Astrocyte (in vitro differentiated cells and primary cell): ENCODE measurements at regions not wholly inside any gene's neighbourhood (a gene's known extent, or its start where the extent isn't known, plus 50 kb on each side); places are given as distances from the start of the nearest gene placed in this dataset.
"Not testable (repeated sequence)": the region's sequence is repeated elsewhere in the genome, so short reads cannot be mapped to it uniquely, and the experiment has no call there.

Experiments
- DNase-seq: peaks from one replicate; pipeline ENCODE4 v3.0.0-alpha.2; 2010; ENCODE audit warnings: low read depth
- FAIRE-seq: peaks from 2 replicates; lab custom pipeline; 2011; peaks lifted over from hg19 to GRCh38; lab: Jason Lieb, UNC
- H2AFZ ChIP-seq: 2 replicates; pipeline ENCODE4 v1.6.0; 2012; ENCODE audit warnings: low read depth, low read length, inconsistent platforms
- H3K27ac ChIP-seq: 2 replicates; pipeline ENCODE4 v1.5.1; 2011; ENCODE audit warnings: low read depth, low read length, inconsistent platforms
- H3K27me3 ChIP-seq: 2 replicates; pipeline ENCODE4 v1.6.0; 2011; ENCODE audit warnings: low read length, inconsistent platforms; ENCODE audit not compliant: insufficient read depth
- H3K36me3 ChIP-seq: 2 replicates; pipeline ENCODE4 v1.5.1; 2011; ENCODE audit warnings: low read length, inconsistent platforms; ENCODE audit not compliant: insufficient read depth
- H3K4me1 ChIP-seq: 2 replicates; pipeline ENCODE4 v1.5.1; 2011; ENCODE audit warnings: low read length, inconsistent platforms; ENCODE audit not compliant: insufficient read depth
- H3K4me2 ChIP-seq: 2 replicates; pipeline ENCODE4 v1.6.0; 2012; ENCODE audit warnings: low read length, inconsistent platforms
- H3K4me3 ChIP-seq: 2 replicates; pipeline ENCODE4 v1.5.1; 2011; ENCODE audit warnings: low read depth, mild to moderate bottlenecking, low read length, inconsistent platforms; ENCODE audit not compliant: insufficient read depth
- H3K79me2 ChIP-seq: 2 replicates; pipeline ENCODE4 v1.6.0; 2012; ENCODE audit warnings: mild to moderate bottlenecking, low read length, inconsistent platforms; ENCODE audit not compliant: insufficient read depth
- H3K9ac ChIP-seq: 2 replicates; pipeline ENCODE4 v1.6.0; 2012; ENCODE audit warnings: mild to moderate bottlenecking, low read length, inconsistent platforms
- H3K9me3 ChIP-seq: 2 replicates; pipeline ENCODE4 v1.5.1; 2012; ENCODE audit warnings: low read depth, mild to moderate bottlenecking, low read length, inconsistent platforms; ENCODE audit not compliant: insufficient read depth
- H4K20me1 ChIP-seq: 2 replicates; pipeline ENCODE4 v1.6.0; 2012; ENCODE audit warnings: low read length, inconsistent platforms; ENCODE audit not compliant: insufficient read depth
- H3K27ac Mint-ChIP-seq: one replicate; pipeline ENCODE4 v1.8.0; 2021; ENCODE audit warnings: mild to moderate bottlenecking, mixed read lengths; ENCODE audit not compliant: unreplicated experiment
- H3K27me3 Mint-ChIP-seq: one replicate; pipeline ENCODE4 v1.8.0; 2021; ENCODE audit warnings: low read depth, mixed read lengths; ENCODE audit not compliant: unreplicated experiment
- H3K36me3 Mint-ChIP-seq: one replicate; pipeline ENCODE4 v1.8.0; 2021; ENCODE audit warnings: low read depth, mixed read lengths; ENCODE audit not compliant: unreplicated experiment
- H3K4me1 Mint-ChIP-seq: one replicate; pipeline ENCODE4 v1.8.0; 2021; ENCODE audit warnings: low read depth, mixed read lengths; ENCODE audit not compliant: unreplicated experiment
- H3K4me3 Mint-ChIP-seq: one replicate; pipeline ENCODE4 v1.8.0; 2021; ENCODE audit warnings: mild to moderate bottlenecking, moderate library complexity, mixed read lengths; ENCODE audit not compliant: unreplicated experiment
- H3K9me3 Mint-ChIP-seq: one replicate; pipeline ENCODE4 v1.8.0; 2021; ENCODE audit warnings: mild to moderate bottlenecking, mixed read lengths; ENCODE audit not compliant: unreplicated experiment
- CTCF ChIP-seq: IDR thresholded peaks from 2 replicates; pipeline ENCODE4 v1.5.1; 2011; ENCODE audit warnings: low read depth, mild to moderate bottlenecking, inconsistent platforms, low read length, moderate library complexity; ENCODE audit not compliant: insufficient read depth
- EZH2 ChIP-seq: IDR thresholded peaks from 2 replicates; pipeline ENCODE4 v1.6.1; 2012; ENCODE audit warnings: mild to moderate bottlenecking, low read length, inconsistent platforms; ENCODE audit not compliant: insufficient read depth

- Histone ChIP-seq H3K4me2 (no peak overlapping the region), H2AFZ (no peak overlapping the region), H3K79me2 (no peaks in the 10 kb centered on the region), H3K36me3 (no peaks in the 10 kb centered on the region), H3K9ac (no peak overlapping the region), H4K20me1 (no peaks in the 10 kb centered on the region), H3K27me3 (no peaks in the 10 kb centered on the region), H3K9me3 (no peaks in the 10 kb centered on the region), H3K27ac (no peak overlapping the region), H3K4me3 (no peak overlapping the region), H3K4me1 (no peaks in the 10 kb centered on the region)
- H3K27ac Mint-ChIP-seq, result no peak overlapping the region
- TF ChIP-seq CTCF (no peak), EZH2 (no peak)
- no peak overlapping the region for H3K4me3 Mint-ChIP-seq
- no peak for FAIRE-seq
- H3K27me3 Mint-ChIP-seq, result peaks cover 10% of the 10 kb centered on the region
- no peaks in the 10 kb centered on the region for H3K4me1 Mint-ChIP-seq
- H3K36me3 Mint-ChIP-seq, result peaks cover 27% of the 10 kb centered on the region
- no peak for DNase-seq
- H3K9me3 Mint-ChIP-seq, result peaks cover 1% of the 10 kb centered on the region
Observed at GRCh38 chr17:83025636-83026280, 53.7 kb upstream of the METRNL start.

- FAIRE-seq, result no peak
- H3K27ac Mint-ChIP-seq, result no peak overlapping the region
Observed at GRCh38 chr17:83026311-83026811, 53.0 kb upstream of the METRNL start.

GRCh38 chr17:83026921-83027320, 52.5 kb upstream of the METRNL start:
- not testable (repeated sequence) for FAIRE-seq, H3K79me2 ChIP-seq, H2AFZ ChIP-seq, H3K9me3 Mint-ChIP-seq, H4K20me1 ChIP-seq, H3K36me3 ChIP-seq, H3K9me3 ChIP-seq, H3K27me3 ChIP-seq, H3K4me3 ChIP-seq, H3K27me3 Mint-ChIP-seq, H3K27ac ChIP-seq, H3K4me1 ChIP-seq, H3K4me1 Mint-ChIP-seq, H3K9ac ChIP-seq, DNase-seq, H3K27ac Mint-ChIP-seq, H3K4me3 Mint-ChIP-seq, H3K4me2 ChIP-seq
- H3K36me3 Mint-ChIP-seq, result peaks cover 34% of the 10 kb centered on the region

More at GRCh38 chr17:83026311-83026811, 53.0 kb upstream of the METRNL start:
- no peak overlapping the region for H3K27ac ChIP-seq
- H3K36me3 ChIP-seq, result no peaks in the 10 kb centered on the region
- TF ChIP-seq EZH2 (no peak), CTCF (no peak)
- H3K4me1 ChIP-seq, result no peaks in the 10 kb centered on the region
- no peaks in the 10 kb centered on the region for H3K27me3 ChIP-seq
- H3K27me3 Mint-ChIP-seq, result peaks cover 10% of the 10 kb centered on the region
- no peak overlapping the region for H3K4me3 ChIP-seq
- no peaks in the 10 kb centered on the region for H3K4me1 Mint-ChIP-seq
- no peaks in the 10 kb centered on the region for H3K9me3 ChIP-seq
- H3K4me3 Mint-ChIP-seq, result no peak overlapping the region
- no peaks in the 10 kb centered on the region for H4K20me1 ChIP-seq
- no peak for DNase-seq
- no peak overlapping the region for H3K9ac ChIP-seq
- peaks cover 1% of the 10 kb centered on the region for H3K9me3 Mint-ChIP-seq
- H3K4me2 ChIP-seq, result no peak overlapping the region
- no peak overlapping the region for H2AFZ ChIP-seq
- H3K79me2 ChIP-seq, result no peaks in the 10 kb centered on the region
- H3K36me3 Mint-ChIP-seq, result peaks cover 30% of the 10 kb centered on the region
